PC-3 (cell line): ENCODE measurements at regions not wholly inside any gene's neighbourhood (a gene's known extent, or its start where the extent isn't known, plus 50 kb on each side); places are given as distances from the start of the nearest gene placed in this dataset.

ENCODE experiments used
- EZH2 ChIP-seq: fragments of 300-600 bp; sonication (generic); IDR thresholded peaks from one replicate; pipeline ENCODE4 v1.6.1; 2017; ENCODE audit warnings: antibody characterized with exemption, mild to moderate bottlenecking, low read length; ENCODE audit not compliant: unreplicated experiment
- TF ChIP-seq, protein P1 (sequence below): fragments of 300-600 bp; sonication (generic); conservative IDR thresholded peaks from 2 replicates; pipeline ENCODE4 v1.5.1; 2017; ENCODE audit warnings: antibody characterized with exemption, low read depth, mild to moderate bottlenecking, low read length

DNA sequence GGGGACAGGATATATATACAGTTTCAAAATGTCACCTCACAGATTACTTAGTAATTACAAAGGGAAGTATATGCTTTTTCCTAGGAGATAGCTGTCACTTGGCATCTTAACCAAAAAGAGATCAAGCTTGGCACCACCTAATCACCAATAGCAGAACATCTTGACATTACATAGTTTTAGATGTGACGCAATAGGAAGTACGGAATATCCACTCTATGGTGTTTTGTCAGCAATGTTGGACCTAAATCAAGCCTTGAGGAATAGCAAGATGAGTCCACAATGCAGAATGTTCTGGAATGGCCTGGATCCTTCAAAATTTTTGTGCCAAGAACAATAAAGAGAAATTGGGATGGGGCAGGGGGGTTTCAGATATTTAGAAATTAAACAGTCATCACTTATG lies 1488.2 kb downstream of the FSTL5 start:
- TF ChIP-seq, protein P1, sequence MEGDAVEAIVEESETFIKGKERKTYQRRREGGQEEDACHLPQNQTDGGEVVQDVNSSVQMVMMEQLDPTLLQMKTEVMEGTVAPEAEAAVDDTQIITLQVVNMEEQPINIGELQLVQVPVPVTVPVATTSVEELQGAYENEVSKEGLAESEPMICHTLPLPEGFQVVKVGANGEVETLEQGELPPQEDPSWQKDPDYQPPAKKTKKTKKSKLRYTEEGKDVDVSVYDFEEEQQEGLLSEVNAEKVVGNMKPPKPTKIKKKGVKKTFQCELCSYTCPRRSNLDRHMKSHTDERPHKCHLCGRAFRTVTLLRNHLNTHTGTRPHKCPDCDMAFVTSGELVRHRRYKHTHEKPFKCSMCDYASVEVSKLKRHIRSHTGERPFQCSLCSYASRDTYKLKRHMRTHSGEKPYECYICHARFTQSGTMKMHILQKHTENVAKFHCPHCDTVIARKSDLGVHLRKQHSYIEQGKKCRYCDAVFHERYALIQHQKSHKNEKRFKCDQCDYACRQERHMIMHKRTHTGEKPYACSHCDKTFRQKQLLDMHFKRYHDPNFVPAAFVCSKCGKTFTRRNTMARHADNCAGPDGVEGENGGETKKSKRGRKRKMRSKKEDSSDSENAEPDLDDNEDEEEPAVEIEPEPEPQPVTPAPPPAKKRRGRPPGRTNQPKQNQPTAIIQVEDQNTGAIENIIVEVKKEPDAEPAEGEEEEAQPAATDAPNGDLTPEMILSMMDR = no peak
- no peak for TF ChIP-seq EZH2
